ENCODE measurements at regions not wholly inside any gene's neighbourhood (a gene's known extent, or its start where the extent isn't known, plus 50 kb on each side); places are given as distances from the start of the nearest gene placed in this dataset.
"Not testable (repeated sequence)": the region's sequence is repeated elsewhere in the genome, so short reads cannot be mapped to it uniquely, and the experiment has no call there.

- WGBS, 2 donors: 82 to 87% methylated on average over 5 of the region's 5 CpGs
- peaks cover 0 to 14% (median 3%) of the 10 kb centered on the region in 11 donors for H3K9me3 ChIP-seq
- intact Hi-C loops (cut with DNase I): no loop called here
- no peak for TF ChIP-seq CTCF (IDR thresholded peaks at IDR 0.05)
- no peak overlapping the region for H3K27ac ChIP-seq
- H3K4me1 ChIP-seq: no peaks in the 10 kb centered on the region
- H3K36me3 ChIP-seq: no peaks in the 10 kb centered on the region
- no peak for ATAC-seq
- H3K4me3 ChIP-seq: no peak overlapping the region
- H3K27me3 ChIP-seq: peaks cover 0 to 75% (median 36%) of the 10 kb centered on the region in 7 donors
- DNase-seq: no peak
These were observed 77.6 kb downstream of the SETD4 start for GRCh38 chr21:35982717-35983116.

GRCh38 chr21:35981514-35982070 lies 78.7 kb downstream of the SETD4 start:
- H3K36me3 ChIP-seq: no peaks in the 10 kb centered on the region
- TF ChIP-seq CTCF (IDR thresholded peaks at IDR 0.05): no peak
- WGBS, 2 donors: 62 to 66% methylated on average over 11 of the region's 11 CpGs

GRCh38 chr21:35980821-35981220 lies 79.5 kb downstream of the SETD4 start:
- no peak for TF ChIP-seq CTCF (IDR thresholded peaks at IDR 0.05)
- no peak for DNase-seq
- Histone ChIP-seq H3K27ac (no peak overlapping the region), H3K27me3 (peaks cover 0 to 63% (median 18%) of the 10 kb centered on the region in 7 donors), H3K4me1 (no peaks in the 10 kb centered on the region), H3K4me3 (no peak overlapping the region), H3K9me3 (peaks cover 0 to 14% (median 4%) of the 10 kb centered on the region in 11 donors), H3K36me3 (no peaks in the 10 kb centered on the region)
- intact Hi-C loops (cut with DNase I): no loop called here
- ATAC-seq: no peak
- 56 to 80% methylated on average over 5 of the region's 5 CpGs for WGBS, 2 donors

More at GRCh38 chr21:35981514-35982070, 78.7 kb downstream of the SETD4 start:
- ATAC-seq (no peak), DNase-seq (no peak)
- Histone ChIP-seq H3K9me3 (peaks cover 0 to 14% (median 4%) of the 10 kb centered on the region in 11 donors), H3K27ac (no peak overlapping the region), H3K27me3 (peaks cover 0 to 70% (median 25%) of the 10 kb centered on the region in 7 donors), H3K4me1 (no peaks in the 10 kb centered on the region), H3K4me3 (no peak overlapping the region)
- intact Hi-C loops (cut with DNase I): no loop called here

- WGBS, 2 donors: 54 to 88% methylated on average over 7 of the region's 7 CpGs
- DNase-seq; H3K4me1 ChIP-seq; H3K9me3 ChIP-seq; H3K36me3 ChIP-seq; H3K27ac ChIP-seq; intact Hi-C loops (cut with DNase I); ATAC-seq; H3K4me3 ChIP-seq: not testable (repeated sequence)
- H3K27me3 ChIP-seq: peaks cover 0 to 52% (median 16%) of the 10 kb centered on the region in 7 donors
These were observed 82.5 kb downstream of the SETD4 start for GRCh38 chr21:35977860-35978259.

- intact Hi-C loops (cut with DNase I): no loop called here
- DNase-seq: no peak
- no peak for ATAC-seq
- no peak for TF ChIP-seq CTCF (IDR thresholded peaks at IDR 0.05)
- peaks cover 0 to 10% (median 0%) of the 10 kb centered on the region in 11 donors for H3K9me3 ChIP-seq
- H3K4me3 ChIP-seq: no peak overlapping the region
- WGBS, 2 donors: 75 to 79% methylated on average over 3 of the region's 3 CpGs
- no peaks in the 10 kb centered on the region for H3K36me3 ChIP-seq
- H3K27me3 ChIP-seq: peaks cover 0 to 47% (median 16%) of the 10 kb centered on the region in 7 donors
- no peaks in the 10 kb centered on the region for H3K4me1 ChIP-seq
- no peak overlapping the region for H3K27ac ChIP-seq
These were observed 83.4 kb downstream of the SETD4 start for GRCh38 chr21:35976929-35977328.

Measured in heart right ventricle (tissue), 16 donors.